GM12878 (cell line): ENCODE measurements at regions not wholly inside any gene's neighbourhood (a gene's known extent, or its start where the extent isn't known, plus 50 kb on each side); places are given as distances from the start of the nearest gene placed in this dataset.

Experiments
- CREB1 ChIP-seq: IDR thresholded peaks from 2 replicates; pipeline ENCODE4 v1.6.1; 2012; ENCODE audit warnings: low read depth, mild to moderate bottlenecking, inconsistent platforms
- EP300 ChIP-seq, 2 experiments: fragments of 150-350 bp in 1 of 2; IDR thresholded peaks; 2 replicates each; pipeline ENCODE4 v1.6.1; 2011 to 2012; ENCODE audit warnings: low read depth in 2 of 2, low read length in 2 of 2, borderline replicate concordance in 1 of 2, improper control_type of control experiment in 1 of 2, inconsistent platforms in 1 of 2; ENCODE audit not compliant: control insufficient read depth in 1 of 2
- ESRRA ChIP-seq: IDR thresholded peaks from 2 replicates; pipeline ENCODE4 v1.6.1; 2012; ENCODE audit warnings: mild to moderate bottlenecking, low read length, improper control_type of control experiment
- JUND ChIP-seq: IDR thresholded peaks from 2 replicates; pipeline ENCODE4 v1.6.1; 2012; ENCODE audit warnings: low read depth, mild to moderate bottlenecking, low read length, improper control_type of control experiment, moderate library complexity
- NRF1 ChIP-seq: conservative IDR thresholded peaks from 2 replicates; pipeline ENCODE4 v1.6.1; 2011; ENCODE audit warnings: mild to moderate bottlenecking, low read depth, low read length, improper control_type of control experiment
- RFX5 ChIP-seq: IDR thresholded peaks from 2 replicates; pipeline ENCODE4 v1.6.1; 2011; ENCODE audit warnings: low read depth, low read length, improper control_type of control experiment
- TF ChIP-seq, protein P1 (sequence below): fragments of 450-650 bp; IDR thresholded peaks from 2 replicates; pipeline ENCODE4 v1.6.1; 2016; ENCODE audit warnings: mild to moderate bottlenecking

- TF ChIP-seq NRF1 (no peak), RFX5 (no peak), JUND (no peak), CREB1 (no peak), ESRRA (no peak), EP300 (IDR thresholded peaks at IDR 0.05; ENCODE audit: borderline replicate concordance in 1 of 2, control insufficient read depth in 1 of 2, low read depth in 2 of 2, low read length in 2 of 2) (no peak)
- TF ChIP-seq, protein P1, sequence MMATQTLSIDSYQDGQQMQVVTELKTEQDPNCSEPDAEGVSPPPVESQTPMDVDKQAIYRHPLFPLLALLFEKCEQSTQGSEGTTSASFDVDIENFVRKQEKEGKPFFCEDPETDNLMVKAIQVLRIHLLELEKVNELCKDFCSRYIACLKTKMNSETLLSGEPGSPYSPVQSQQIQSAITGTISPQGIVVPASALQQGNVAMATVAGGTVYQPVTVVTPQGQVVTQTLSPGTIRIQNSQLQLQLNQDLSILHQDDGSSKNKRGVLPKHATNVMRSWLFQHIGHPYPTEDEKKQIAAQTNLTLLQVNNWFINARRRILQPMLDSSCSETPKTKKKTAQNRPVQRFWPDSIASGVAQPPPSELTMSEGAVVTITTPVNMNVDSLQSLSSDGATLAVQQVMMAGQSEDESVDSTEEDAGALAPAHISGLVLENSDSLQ: no peak
These were observed 721.3 kb downstream of the GBE1 start for GRCh38 chr3:81040107-81040506.
